ENCODE measurements at regions not wholly inside any gene's neighbourhood (a gene's known extent, or its start where the extent isn't known, plus 50 kb on each side); places are given as distances from the start of the nearest gene placed in this dataset.

DNA sequence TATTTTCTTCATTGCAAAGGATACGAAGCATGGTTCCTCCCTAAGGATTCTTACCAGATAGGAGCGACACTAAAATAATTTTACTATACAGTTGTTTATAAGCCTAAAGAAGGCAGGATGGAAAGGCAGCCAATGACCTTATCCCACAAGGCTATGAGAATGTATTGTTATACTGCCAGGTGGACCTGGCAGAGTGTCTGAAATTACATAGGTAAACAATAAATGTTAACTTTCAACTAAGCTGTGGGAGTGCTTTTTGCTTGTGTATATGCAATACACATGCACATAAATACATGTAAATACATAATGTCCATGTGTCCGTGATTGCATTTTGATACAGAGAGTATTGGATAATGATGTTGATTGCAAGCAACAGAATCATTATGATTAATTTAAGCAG is 850.6 kb downstream of the CENPC start:
- DNase-seq (ENCODE audit: insufficient read length, low spot score) (no peak), FAIRE-seq (no peak)
- TF ChIP-seq POU2F2 (IDR thresholded peaks at IDR 0.05; ENCODE audit: low read depth, low read length): no peak
- no peak for TF ChIP-seq PAX5 (IDR thresholded peaks at IDR 0.05; ENCODE audit: insufficient read depth, low read length, severe bottlenecking)
- TF ChIP-seq SPI1 (IDR thresholded peaks at IDR 0.05; ENCODE audit: low read depth, low read length): no peak
- no peak for TF ChIP-seq TAF1 (IDR thresholded peaks at IDR 0.05; ENCODE audit: low read depth, low read length)
- no peak for TF ChIP-seq POLR2AphosphoS5 (IDR thresholded peaks at IDR 0.05; ENCODE audit: low read depth, low read length)
- TF ChIP-seq POLR2A (IDR thresholded peaks at IDR 0.05; ENCODE audit: low read depth, low read length): no peak

DNA sequence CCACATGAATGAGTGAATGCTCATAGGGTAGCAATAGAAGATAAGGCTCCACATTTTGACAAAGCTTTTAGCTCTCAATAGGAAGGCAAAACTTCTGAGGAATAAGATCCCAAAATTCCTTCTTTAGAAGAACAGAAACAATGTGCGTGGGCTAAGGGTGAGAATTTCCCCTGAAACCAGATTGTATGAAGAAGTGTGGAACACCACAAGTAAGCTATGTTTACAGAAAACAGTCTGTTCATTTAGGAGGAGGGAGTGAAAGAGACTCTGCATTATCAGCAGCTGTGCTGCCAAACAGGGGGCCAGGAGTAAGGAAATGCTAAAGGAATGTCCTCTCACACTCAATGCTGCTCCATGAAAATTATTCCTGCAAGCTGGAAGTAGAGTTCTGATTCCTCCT is 851.6 kb downstream of the CENPC start:
- TF ChIP-seq POLR2A (IDR thresholded peaks at IDR 0.05; ENCODE audit: low read depth, low read length) (no peak), POLR2AphosphoS5 (IDR thresholded peaks at IDR 0.05; ENCODE audit: low read depth, low read length) (no peak), SPI1 (IDR thresholded peaks at IDR 0.05; ENCODE audit: low read depth, low read length) (no peak), TAF1 (IDR thresholded peaks at IDR 0.05; ENCODE audit: low read depth, low read length) (no peak), POU2F2 (IDR thresholded peaks at IDR 0.05; ENCODE audit: low read depth, low read length) (no peak), PAX5 (IDR thresholded peaks at IDR 0.05; ENCODE audit: insufficient read depth, low read length, severe bottlenecking) (no peak)
- no peak for DNase-seq (ENCODE audit: insufficient read length, low spot score)

DNA sequence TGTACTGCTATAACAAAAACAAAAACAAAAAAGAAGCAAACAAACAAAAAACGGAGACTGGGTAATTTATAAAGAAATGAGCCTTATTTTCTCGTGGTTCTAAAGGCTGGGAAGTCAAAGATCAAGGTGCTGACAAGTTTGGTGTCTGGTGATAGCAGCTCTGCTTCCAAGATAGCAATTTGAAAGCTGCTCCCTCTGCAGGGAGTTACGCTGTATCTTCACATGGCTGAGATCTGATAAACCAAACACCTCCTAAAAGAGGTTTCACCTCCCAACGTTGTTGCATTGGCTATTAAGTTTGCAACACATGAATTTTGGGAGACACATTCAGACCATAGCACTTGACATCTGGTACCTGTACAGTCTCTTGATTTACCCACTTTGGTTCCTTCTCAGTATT is 854.2 kb downstream of the CENPC start:
- TF ChIP-seq POLR2AphosphoS5 (IDR thresholded peaks at IDR 0.05; ENCODE audit: low read depth, low read length) (no peak), SPI1 (IDR thresholded peaks at IDR 0.05; ENCODE audit: low read depth, low read length) (no peak), TAF1 (IDR thresholded peaks at IDR 0.05; ENCODE audit: low read depth, low read length) (no peak), PAX5 (IDR thresholded peaks at IDR 0.05; ENCODE audit: insufficient read depth, low read length, severe bottlenecking) (no peak), POU2F2 (IDR thresholded peaks at IDR 0.05; ENCODE audit: low read depth, low read length) (no peak), POLR2A (IDR thresholded peaks at IDR 0.05; ENCODE audit: low read depth, low read length) (no peak)
- FAIRE-seq (no peak), DNase-seq (ENCODE audit: insufficient read length, low spot score) (no peak)

More for the DNA sequence above, 851.6 kb downstream of the CENPC start:
- FAIRE-seq: no peak

DNA sequence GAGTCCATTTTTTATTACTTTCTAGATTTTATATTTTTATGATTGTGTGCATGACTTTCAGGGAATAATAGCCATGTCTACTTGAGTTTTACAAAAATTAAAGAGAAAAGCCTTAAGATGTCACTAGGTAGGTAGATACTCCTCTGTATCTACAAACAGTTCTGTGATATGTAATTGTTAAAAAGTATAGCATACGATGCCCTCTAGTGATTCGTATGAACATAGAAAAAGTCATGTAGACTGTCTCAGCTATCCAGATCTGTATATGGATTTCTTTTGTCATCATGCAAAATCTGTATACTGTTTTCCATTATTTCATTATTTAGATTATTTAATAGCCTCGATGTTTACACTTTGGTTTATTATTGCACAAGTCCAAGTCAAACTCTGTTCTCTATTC is 856.6 kb downstream of the CENPC start:
- no peak for TF ChIP-seq SPI1 (IDR thresholded peaks at IDR 0.05; ENCODE audit: low read depth, low read length)
- no peak for TF ChIP-seq PAX5 (IDR thresholded peaks at IDR 0.05; ENCODE audit: insufficient read depth, low read length, severe bottlenecking)
- TF ChIP-seq TAF1 (IDR thresholded peaks at IDR 0.05; ENCODE audit: low read depth, low read length): no peak
- TF ChIP-seq POU2F2 (IDR thresholded peaks at IDR 0.05; ENCODE audit: low read depth, low read length): no peak
- no peak for TF ChIP-seq POLR2AphosphoS5 (IDR thresholded peaks at IDR 0.05; ENCODE audit: low read depth, low read length)
- DNase-seq (ENCODE audit: insufficient read length, low spot score) (no peak), FAIRE-seq (no peak)

DNA sequence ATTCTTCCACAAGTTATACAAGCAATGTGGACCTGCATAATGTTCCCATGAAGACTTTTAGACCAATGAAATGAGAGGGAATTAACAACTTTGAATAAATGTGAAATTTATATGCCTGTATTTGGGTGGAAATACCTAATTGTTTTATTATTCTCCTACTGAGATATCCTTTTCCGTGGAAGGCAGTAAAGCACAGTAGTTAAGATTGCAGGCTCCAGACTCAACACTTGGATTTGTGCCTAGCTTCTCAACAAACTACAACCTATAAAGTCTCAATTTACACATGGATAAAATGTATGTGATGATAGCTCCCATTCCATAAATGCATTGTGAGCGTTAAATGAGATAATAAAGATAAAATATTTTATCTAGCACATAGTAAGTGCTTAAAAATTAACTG is 857.8 kb downstream of the CENPC start:
- FAIRE-seq (no peak), DNase-seq (ENCODE audit: insufficient read length, low spot score) (no peak)
- TF ChIP-seq POLR2A (IDR thresholded peaks at IDR 0.05; ENCODE audit: low read depth, low read length): no peak
- no peak for TF ChIP-seq POU2F2 (IDR thresholded peaks at IDR 0.05; ENCODE audit: low read depth, low read length)
- no peak for TF ChIP-seq SPI1 (IDR thresholded peaks at IDR 0.05; ENCODE audit: low read depth, low read length)
- no peak for TF ChIP-seq POLR2AphosphoS5 (IDR thresholded peaks at IDR 0.05; ENCODE audit: low read depth, low read length)
- no peak for TF ChIP-seq PAX5 (IDR thresholded peaks at IDR 0.05; ENCODE audit: insufficient read depth, low read length, severe bottlenecking)
- TF ChIP-seq TAF1 (IDR thresholded peaks at IDR 0.05; ENCODE audit: low read depth, low read length): no peak

DNA sequence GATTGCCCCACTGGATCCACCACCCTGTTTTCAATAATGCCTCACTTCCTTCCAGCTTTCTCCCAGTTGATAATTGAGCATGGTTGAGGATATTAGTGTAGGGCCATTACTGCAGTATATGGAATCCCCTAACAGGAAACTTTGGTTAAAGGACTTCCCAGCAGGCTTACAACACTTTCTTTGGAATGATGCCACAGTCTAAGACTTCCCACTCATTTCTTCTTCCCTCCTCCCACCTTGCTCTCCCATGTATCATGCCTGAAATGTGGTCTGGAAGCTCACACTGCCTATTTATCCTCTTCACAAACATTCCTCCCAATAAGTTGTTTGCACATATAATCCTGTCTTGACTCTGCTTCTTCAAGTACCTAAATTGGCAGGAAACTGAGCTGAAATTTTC is 863.3 kb downstream of the CENPC start:
- FAIRE-seq: no peak
- no peak for DNase-seq (ENCODE audit: insufficient read length, low spot score)
- no peak for TF ChIP-seq TAF1 (IDR thresholded peaks at IDR 0.05; ENCODE audit: low read depth, low read length)
- TF ChIP-seq SPI1 (IDR thresholded peaks at IDR 0.05; ENCODE audit: low read depth, low read length): no peak
- TF ChIP-seq POU2F2 (IDR thresholded peaks at IDR 0.05; ENCODE audit: low read depth, low read length): no peak
- no peak for TF ChIP-seq POLR2AphosphoS5 (IDR thresholded peaks at IDR 0.05; ENCODE audit: low read depth, low read length)
- TF ChIP-seq PAX5 (IDR thresholded peaks at IDR 0.05; ENCODE audit: insufficient read depth, low read length, severe bottlenecking): no peak
- no peak for TF ChIP-seq POLR2A (IDR thresholded peaks at IDR 0.05; ENCODE audit: low read depth, low read length)

DNA sequence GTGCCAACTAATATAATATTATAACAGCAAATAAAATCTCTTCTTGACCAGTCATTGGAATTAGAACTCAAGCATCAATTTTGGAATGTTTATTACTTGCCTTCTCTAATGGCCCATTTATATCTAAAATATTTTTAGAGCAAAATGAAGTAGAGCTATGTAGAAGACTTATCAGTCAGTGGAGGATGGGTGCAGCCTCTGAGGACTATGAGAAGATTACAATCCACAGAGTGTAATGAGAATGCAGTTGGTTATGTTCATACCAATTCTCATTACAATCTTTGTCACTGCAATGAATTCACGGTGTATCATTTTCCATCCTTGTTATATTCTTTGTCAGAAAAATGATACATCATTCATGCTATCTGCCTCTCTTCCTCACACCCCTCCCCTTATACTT is 878.1 kb downstream of the CENPC start:
- TF ChIP-seq PAX5 (IDR thresholded peaks at IDR 0.05; ENCODE audit: insufficient read depth, low read length, severe bottlenecking): no peak
- no peak for TF ChIP-seq SPI1 (IDR thresholded peaks at IDR 0.05; ENCODE audit: low read depth, low read length)
- TF ChIP-seq TAF1 (IDR thresholded peaks at IDR 0.05; ENCODE audit: low read depth, low read length): no peak
- TF ChIP-seq POLR2A (IDR thresholded peaks at IDR 0.05; ENCODE audit: low read depth, low read length): no peak
- DNase-seq (ENCODE audit: insufficient read length, low spot score) (no peak), FAIRE-seq (no peak)

DNA sequence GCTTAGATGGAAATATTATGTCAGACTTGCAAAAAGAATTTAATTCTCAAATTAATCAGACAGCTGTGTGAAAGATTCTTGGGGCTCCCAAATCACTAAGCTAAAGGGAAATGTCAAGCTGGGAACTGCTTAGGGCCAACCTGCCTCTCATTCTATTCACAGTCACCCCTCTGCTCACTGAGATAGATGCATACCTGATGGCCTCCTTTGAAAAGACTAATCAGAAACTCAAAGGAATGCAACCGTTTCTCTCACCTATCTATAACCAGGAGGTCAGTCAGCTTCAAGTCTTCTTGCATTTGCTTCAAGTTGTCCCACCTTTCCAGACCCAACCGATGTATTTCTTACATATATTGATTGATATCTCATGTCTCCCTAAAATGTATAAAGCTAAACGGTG is 882.7 kb downstream of the CENPC start:
- FAIRE-seq (no peak), DNase-seq (ENCODE audit: insufficient read length, low spot score) (no peak)
- TF ChIP-seq SPI1 (IDR thresholded peaks at IDR 0.05; ENCODE audit: low read depth, low read length) (no peak), POU2F2 (IDR thresholded peaks at IDR 0.05; ENCODE audit: low read depth, low read length) (no peak), PAX5 (IDR thresholded peaks at IDR 0.05; ENCODE audit: insufficient read depth, low read length, severe bottlenecking) (no peak), POLR2AphosphoS5 (IDR thresholded peaks at IDR 0.05; ENCODE audit: low read depth, low read length) (no peak), TAF1 (IDR thresholded peaks at IDR 0.05; ENCODE audit: low read depth, low read length) (no peak), POLR2A (IDR thresholded peaks at IDR 0.05; ENCODE audit: low read depth, low read length) (no peak)

DNA sequence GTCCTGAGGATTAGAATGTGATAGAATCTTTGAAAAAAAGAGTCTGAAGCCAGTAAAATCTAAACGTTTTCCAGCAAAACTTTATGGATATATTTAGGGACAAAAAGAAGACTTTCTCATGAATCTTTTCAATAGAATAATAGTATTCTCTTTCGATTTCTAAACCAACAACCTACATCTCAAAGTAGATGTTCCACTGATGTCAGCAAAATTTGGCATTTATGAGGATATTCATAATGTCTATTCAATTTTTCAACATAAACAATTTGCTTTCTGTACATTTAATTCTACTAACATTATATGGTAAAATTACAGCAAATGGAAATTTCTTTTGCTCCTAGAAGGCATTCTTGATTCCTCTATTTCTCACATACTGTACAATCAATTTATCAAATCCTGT is 886.5 kb downstream of the CENPC start:
- TF ChIP-seq SPI1 (IDR thresholded peaks at IDR 0.05; ENCODE audit: low read depth, low read length): no peak
- no peak for TF ChIP-seq PAX5 (IDR thresholded peaks at IDR 0.05; ENCODE audit: insufficient read depth, low read length, severe bottlenecking)
- TF ChIP-seq TAF1 (IDR thresholded peaks at IDR 0.05; ENCODE audit: low read depth, low read length): no peak
- no peak for FAIRE-seq
- no peak for DNase-seq (ENCODE audit: insufficient read length, low spot score)

DNA sequence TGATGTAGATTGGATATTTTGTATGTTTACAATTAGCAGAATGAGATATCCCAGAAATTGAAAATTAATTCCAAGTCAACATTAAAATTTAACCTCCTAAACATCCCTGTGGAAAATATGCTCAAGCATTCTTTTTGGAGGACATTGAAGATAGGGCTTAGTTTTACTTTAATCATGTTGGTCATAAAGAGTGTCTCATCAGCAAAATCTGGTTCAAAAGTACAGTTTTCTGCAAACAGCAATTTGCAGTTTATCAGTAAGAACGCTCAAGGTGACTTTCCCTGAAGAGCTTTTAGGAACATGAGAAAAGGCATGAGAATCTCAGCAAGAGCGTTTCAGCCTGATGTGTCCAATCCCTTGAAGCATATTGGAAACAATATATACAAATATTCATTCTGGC is 889.8 kb downstream of the CENPC start:
- no peak for DNase-seq (ENCODE audit: insufficient read length, low spot score)
- no peak for FAIRE-seq
- TF ChIP-seq POLR2AphosphoS5 (IDR thresholded peaks at IDR 0.05; ENCODE audit: low read depth, low read length) (no peak), POU2F2 (IDR thresholded peaks at IDR 0.05; ENCODE audit: low read depth, low read length) (no peak), SPI1 (IDR thresholded peaks at IDR 0.05; ENCODE audit: low read depth, low read length) (no peak), TAF1 (IDR thresholded peaks at IDR 0.05; ENCODE audit: low read depth, low read length) (no peak), POLR2A (IDR thresholded peaks at IDR 0.05; ENCODE audit: low read depth, low read length) (no peak), PAX5 (IDR thresholded peaks at IDR 0.05; ENCODE audit: insufficient read depth, low read length, severe bottlenecking) (no peak)
